Omental fat pad (tissue), 3 donors: ENCODE measurements at regions not wholly inside any gene's neighbourhood (a gene's known extent, or its start where the extent isn't known, plus 50 kb on each side); places are given as distances from the start of the nearest gene placed in this dataset.
"Not testable (repeated sequence)": the region's sequence is repeated elsewhere in the genome, so short reads cannot be mapped to it uniquely, and the experiment has no call there.

Experiments used
- ATAC-seq: fragments of 150-250 bp; one replicate; pipeline ENCODE4 v1.9.1; 2016; ENCODE audit warnings: mild to moderate bottlenecking, moderate library complexity; ENCODE audit not compliant: low FRiP score
- DNase-seq: peaks from one replicate; pipeline ENCODE4 v3.0.0-alpha.2; 2019; ENCODE audit warnings: low spot score
- TF ChIP-seq, protein P1 (sequence below), 3 donors: fragments of 450-650 bp; IDR thresholded peaks; one replicate each; pipeline ENCODE4 v1.5.1; 2016 to 2017; ENCODE audit warnings: antibody characterized with exemption in 3 of 3, mild to moderate bottlenecking in 3 of 3, moderate library complexity in 2 of 3

DNA sequence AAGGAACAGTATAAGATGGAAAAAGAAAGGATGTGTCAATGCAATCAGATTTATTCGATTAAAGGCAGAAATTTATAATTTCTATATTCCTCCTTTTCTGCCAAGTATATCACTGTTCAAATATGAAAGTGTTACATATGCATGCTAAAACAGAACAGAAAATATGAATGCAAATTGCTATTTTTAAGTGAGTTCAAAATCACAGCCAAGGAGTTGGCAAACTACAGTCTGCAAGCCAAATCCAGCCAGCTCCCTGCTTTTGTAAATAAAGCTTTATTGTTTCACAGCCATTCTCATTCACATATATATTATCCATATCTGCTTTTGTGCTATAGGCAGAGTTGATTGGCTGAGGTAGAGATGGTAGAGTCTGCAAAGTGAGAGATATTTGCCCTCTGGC is 747.2 kb downstream of the ANKRD7 start:
- TF ChIP-seq, protein P1, sequence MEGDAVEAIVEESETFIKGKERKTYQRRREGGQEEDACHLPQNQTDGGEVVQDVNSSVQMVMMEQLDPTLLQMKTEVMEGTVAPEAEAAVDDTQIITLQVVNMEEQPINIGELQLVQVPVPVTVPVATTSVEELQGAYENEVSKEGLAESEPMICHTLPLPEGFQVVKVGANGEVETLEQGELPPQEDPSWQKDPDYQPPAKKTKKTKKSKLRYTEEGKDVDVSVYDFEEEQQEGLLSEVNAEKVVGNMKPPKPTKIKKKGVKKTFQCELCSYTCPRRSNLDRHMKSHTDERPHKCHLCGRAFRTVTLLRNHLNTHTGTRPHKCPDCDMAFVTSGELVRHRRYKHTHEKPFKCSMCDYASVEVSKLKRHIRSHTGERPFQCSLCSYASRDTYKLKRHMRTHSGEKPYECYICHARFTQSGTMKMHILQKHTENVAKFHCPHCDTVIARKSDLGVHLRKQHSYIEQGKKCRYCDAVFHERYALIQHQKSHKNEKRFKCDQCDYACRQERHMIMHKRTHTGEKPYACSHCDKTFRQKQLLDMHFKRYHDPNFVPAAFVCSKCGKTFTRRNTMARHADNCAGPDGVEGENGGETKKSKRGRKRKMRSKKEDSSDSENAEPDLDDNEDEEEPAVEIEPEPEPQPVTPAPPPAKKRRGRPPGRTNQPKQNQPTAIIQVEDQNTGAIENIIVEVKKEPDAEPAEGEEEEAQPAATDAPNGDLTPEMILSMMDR (IDR thresholded peaks at IDR 0.05): no peak
- ATAC-seq (no peak), DNase-seq (no peak)

DNA sequence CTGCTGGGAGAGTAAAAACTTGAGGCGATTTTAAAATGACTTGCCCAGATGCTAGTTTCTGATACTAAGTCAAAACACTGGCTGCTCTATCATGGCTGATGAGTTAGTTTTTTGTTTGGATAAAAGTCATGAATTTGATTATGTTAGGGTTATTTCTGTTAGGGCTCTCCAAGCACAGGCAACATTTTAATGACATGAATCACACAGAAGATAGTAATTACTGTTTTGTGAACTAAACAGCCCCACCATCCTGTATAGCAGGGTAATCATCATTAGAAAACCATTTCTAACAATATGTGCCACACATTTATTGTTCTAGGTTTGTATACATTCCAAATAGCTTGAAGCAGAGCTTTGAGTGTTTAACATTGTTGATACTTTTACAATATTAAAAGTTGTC is 750.3 kb downstream of the ANKRD7 start:
- DNase-seq (no peak), ATAC-seq (no peak)
- TF ChIP-seq, protein P1 (IDR thresholded peaks at IDR 0.05): no peak

DNA sequence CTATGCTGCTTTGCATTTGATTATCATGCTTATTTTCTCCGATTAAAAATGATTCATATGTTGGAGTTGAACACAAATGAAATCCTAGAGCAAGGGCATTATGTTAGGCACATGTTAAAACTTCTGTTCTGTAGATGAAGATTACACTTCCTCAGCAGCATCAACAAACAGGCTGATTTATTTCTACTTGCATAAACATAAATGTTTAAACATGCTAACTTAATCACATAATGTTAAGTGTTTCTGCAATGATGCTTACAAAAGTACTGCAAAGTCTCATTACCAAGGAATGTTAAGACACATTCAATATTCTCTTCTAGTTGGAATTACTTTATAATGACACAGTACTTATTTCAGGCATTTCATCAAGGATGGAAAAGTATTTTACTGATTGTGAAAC is 770.8 kb downstream of the ANKRD7 start:
- DNase-seq (no peak), ATAC-seq (no peak)
- TF ChIP-seq, protein P1 (IDR thresholded peaks at IDR 0.05): no peak

DNA sequence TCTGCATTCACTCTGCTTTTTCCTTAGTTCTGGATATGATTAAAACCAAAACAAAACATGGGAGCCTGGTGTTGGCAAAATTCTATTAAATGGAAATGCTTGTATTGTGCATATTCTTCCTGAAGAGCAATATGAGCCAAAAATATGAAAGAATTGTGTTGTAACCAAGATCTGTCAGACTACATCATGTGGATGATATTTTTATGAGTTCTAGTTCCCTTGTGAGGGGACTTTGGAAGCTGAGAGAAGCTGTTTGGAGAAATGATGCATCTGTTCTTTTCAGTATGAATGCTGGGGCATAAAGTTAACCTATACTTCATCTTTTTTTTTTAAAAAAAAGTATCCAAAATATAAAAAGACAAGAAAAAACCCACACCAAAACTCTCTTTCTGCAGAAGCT is 782.7 kb downstream of the ANKRD7 start:
- no peak for ATAC-seq
- no peak for DNase-seq
- TF ChIP-seq, protein P1 (IDR thresholded peaks at IDR 0.05): no peak

DNA sequence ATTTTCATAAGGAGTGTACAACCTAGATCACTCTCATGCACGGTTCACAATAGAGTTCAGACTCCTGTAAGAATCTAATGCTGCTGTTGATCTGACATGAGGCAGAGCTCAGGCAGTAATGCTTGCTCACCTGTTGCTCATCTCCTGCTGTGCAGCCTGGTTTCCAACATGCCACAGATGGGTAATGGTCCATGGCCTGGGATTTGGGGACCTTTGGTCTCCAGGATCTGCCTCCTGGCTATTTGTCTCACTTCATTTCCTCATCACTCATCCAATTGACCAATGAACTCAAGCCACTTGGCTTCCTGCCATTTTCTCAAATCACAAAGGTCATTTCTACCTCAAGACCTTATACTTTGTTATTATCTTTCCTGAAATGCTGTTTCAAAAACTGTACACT is 786.1 kb downstream of the ANKRD7 start:
- no peak for DNase-seq
- no peak for ATAC-seq
- TF ChIP-seq, protein P1 (IDR thresholded peaks at IDR 0.05): no peak

DNA sequence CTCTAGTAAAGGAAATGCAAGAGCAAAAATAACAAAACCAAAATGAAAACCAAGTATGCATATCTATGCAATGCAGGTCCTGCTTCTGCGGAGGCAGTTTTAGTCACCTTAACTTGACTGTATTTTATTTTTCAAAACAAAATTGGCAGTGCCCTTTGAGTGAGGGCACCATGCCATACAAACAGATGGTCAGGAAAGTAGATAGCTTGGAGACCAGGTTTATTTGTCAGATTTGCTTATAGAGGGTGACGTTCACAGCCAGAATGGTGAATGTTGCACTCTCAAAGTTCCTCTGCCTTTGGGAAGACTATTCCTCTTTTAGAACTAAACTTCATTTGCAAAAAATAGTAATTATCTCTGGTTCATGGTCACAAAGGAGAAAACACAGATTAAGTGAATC is 801.9 kb downstream of the ANKRD7 start:
- TF ChIP-seq, protein P1 (IDR thresholded peaks at IDR 0.05): no peak
- DNase-seq (no peak), ATAC-seq (no peak)

DNA sequence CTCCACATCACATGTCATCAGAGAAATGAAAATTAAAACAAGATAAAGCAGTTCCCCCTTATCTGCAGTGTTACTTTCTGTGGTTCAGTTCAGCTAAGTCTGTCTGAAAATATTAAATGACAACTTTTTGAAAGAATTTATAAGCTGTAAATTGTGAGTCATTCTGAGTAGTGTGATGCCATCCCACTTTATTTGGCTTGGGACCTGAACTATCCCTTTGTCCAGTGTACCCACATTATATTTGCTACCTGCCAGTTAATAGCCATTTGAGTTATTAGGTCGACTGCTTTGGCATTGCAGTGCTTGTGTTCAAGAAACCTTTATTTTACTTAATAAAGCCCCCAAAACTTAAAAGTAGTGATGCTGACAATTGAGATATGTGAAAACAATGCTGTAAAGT is 804.2 kb downstream of the ANKRD7 start:
- DNase-seq (no peak), ATAC-seq (no peak)
- TF ChIP-seq, protein P1 (IDR thresholded peaks at IDR 0.05): no peak

DNA sequence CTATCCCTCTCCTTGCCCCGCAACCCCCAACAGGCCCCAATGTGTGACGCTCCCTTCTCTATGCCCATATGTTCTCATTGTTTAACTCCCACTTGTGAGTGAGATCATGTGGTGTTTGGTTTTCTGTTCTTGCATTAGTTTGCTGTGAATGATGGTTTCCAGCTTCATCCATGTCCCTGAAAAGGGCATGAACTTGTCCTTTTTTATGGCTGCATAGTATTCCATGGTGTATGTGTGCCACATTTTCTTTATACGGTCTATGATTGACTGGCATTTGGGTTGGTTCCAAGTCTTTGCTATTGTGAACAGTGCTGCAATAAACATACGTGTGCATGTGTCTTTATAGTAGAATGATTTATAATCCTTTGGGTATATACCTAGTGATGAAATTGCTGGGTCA is 807.6 kb downstream of the ANKRD7 start:
- ATAC-seq, DNase-seq: not testable (repeated sequence)
